ENCODE measurements at regions not wholly inside any gene's neighbourhood (a gene's known extent, or its start where the extent isn't known, plus 50 kb on each side); places are given as distances from the start of the nearest gene placed in this dataset.

DNA sequence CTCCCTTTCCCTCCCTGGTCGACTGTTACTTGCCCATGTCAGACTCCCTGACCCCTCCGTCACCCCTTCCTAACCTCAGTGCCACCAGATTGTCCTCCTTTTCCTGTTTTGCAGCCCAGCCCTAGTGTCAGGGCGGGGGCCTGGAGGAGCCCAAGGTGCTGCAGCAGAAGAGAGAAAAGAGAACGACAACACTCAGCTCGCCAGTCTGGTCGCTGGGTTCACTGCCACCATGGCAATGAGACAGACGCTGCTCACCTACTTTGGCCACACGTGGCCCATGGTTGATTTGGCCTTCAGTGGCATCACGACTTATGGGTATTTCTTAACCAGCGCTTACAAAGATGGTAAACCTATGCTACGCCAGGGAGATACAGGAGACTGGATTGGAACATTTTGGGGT, 108.4 kb upstream of the RMDN2 start (continued):
- no peak for TF ChIP-seq ATF3 (IDR thresholded peaks at IDR 0.05)
- TF ChIP-seq SRF (IDR thresholded peaks at IDR 0.05; ENCODE audit: low read depth): no peak
- no peak for TF ChIP-seq YY1 (IDR thresholded peaks at IDR 0.05; ENCODE audit: extremely low read depth, insufficient replicate concordance, low read depth, low read length)

DNA sequence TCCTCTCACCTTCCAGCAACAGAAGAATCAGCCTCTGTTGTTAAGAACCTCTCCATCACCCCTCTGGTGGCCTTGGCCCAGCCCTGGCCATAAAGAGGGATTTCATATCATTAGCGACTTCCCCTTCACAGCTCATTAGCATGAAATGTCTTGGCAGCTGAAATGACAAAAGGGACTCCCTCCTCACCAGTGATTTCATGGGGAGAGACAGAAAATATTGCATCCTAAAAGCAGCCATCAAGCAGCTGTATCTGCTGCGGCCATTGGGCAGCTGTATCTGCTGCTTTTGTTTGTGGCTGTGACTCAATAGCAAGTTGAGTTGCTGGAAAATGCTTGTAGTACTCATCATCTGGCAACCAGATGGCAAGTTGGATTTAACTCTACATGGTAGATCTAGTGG, 105.9 kb upstream of the RMDN2 start:
- peaks cover 0 to 6% of the 10 kb centered on the region in 2 experiments; a peak in 2 of 4 replicates for H3K9me3 ChIP-seq (ENCODE audit: control insufficient read depth in 1 of 2, insufficient read depth in 1 of 2, low read depth in 1 of 2, low read length in 2 of 2)
- H3K36me3 ChIP-seq (ENCODE audit: control insufficient read depth in 1 of 2, insufficient read depth in 2 of 2, low read length in 2 of 2): no peaks in the 10 kb centered on the region
- TF ChIP-seq FOSL1 (IDR thresholded peaks at IDR 0.05; ENCODE audit: low read depth): no peak
- TF ChIP-seq ATF3 (IDR thresholded peaks at IDR 0.05): no peak
- TF ChIP-seq EZH2phosphoT487 (IDR thresholded peaks at IDR 0.05; ENCODE audit: borderline replicate concordance): no peak
- TF ChIP-seq, protein P1, sequence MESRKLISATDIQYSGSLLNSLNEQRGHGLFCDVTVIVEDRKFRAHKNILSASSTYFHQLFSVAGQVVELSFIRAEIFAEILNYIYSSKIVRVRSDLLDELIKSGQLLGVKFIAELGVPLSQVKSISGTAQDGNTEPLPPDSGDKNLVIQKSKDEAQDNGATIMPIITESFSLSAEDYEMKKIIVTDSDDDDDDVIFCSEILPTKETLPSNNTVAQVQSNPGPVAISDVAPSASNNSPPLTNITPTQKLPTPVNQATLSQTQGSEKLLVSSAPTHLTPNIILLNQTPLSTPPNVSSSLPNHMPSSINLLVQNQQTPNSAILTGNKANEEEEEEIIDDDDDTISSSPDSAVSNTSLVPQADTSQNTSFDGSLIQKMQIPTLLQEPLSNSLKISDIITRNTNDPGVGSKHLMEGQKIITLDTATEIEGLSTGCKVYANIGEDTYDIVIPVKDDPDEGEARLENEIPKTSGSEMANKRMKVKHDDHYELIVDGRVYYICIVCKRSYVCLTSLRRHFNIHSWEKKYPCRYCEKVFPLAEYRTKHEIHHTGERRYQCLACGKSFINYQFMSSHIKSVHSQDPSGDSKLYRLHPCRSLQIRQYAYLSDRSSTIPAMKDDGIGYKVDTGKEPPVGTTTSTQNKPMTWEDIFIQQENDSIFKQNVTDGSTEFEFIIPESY (IDR thresholded peaks at IDR 0.05; ENCODE audit: extremely low read depth, insufficient replicate concordance, low read length): no peak
- CTCF ChIA-PET: no interaction called here
- no peak overlapping the region for H3K4me2 ChIP-seq (ENCODE audit: low read length)
- no peak overlapping the region for H3K27ac ChIP-seq (ENCODE audit: low read depth, low read length)
- no peak overlapping the region for H3K9ac ChIP-seq (ENCODE audit: low read length)
- H3K27me3 ChIP-seq (ENCODE audit: insufficient read depth, low read length): no peaks in the 10 kb centered on the region
- intact Hi-C loops (cut with micrococcal nuclease): no loop called here
- no TSS peak for BruUV-seq (replicated peaks)
- POLR2A ChIA-PET: no interaction called here
- RAD21 ChIA-PET (ENCODE audit: low non-redundant PET in 1 of 2, low total read pairs in 2 of 2, uncharacterized antibody in 2 of 2, unreplicated experiment in 2 of 2): no interaction called here
- H4K20me1 ChIP-seq (ENCODE audit: insufficient read depth): no peaks in the 10 kb centered on the region
- no peaks in the 10 kb centered on the region for H3K9me2 ChIP-seq (ENCODE audit: insufficient read depth)
- no peak overlapping the region for H2AFZ ChIP-seq (ENCODE audit: low read depth, low read length, poor library complexity, severe bottlenecking)
- no peaks in the 10 kb centered on the region for H3K79me2 ChIP-seq (ENCODE audit: insufficient read depth, low read length)
- H3K4me3 ChIP-seq (replicated peaks in 1 of 2; ENCODE audit: low read depth in 1 of 2, low read length in 2 of 2): no peak overlapping the region
- DNase-seq (ENCODE audit: low read depth, low spot score) (no peak), ATAC-seq (no peak)
- H3K4me1 ChIP-seq (ENCODE audit: control insufficient read depth in 1 of 2, insufficient read depth in 2 of 2, low read length in 2 of 2): no peaks in the 10 kb centered on the region

Data from HCT116 (cell line).